ENCODE measurements at regions not wholly inside any gene's neighbourhood (a gene's known extent, or its start where the extent isn't known, plus 50 kb on each side); places are given as distances from the start of the nearest gene placed in this dataset.

DNA sequence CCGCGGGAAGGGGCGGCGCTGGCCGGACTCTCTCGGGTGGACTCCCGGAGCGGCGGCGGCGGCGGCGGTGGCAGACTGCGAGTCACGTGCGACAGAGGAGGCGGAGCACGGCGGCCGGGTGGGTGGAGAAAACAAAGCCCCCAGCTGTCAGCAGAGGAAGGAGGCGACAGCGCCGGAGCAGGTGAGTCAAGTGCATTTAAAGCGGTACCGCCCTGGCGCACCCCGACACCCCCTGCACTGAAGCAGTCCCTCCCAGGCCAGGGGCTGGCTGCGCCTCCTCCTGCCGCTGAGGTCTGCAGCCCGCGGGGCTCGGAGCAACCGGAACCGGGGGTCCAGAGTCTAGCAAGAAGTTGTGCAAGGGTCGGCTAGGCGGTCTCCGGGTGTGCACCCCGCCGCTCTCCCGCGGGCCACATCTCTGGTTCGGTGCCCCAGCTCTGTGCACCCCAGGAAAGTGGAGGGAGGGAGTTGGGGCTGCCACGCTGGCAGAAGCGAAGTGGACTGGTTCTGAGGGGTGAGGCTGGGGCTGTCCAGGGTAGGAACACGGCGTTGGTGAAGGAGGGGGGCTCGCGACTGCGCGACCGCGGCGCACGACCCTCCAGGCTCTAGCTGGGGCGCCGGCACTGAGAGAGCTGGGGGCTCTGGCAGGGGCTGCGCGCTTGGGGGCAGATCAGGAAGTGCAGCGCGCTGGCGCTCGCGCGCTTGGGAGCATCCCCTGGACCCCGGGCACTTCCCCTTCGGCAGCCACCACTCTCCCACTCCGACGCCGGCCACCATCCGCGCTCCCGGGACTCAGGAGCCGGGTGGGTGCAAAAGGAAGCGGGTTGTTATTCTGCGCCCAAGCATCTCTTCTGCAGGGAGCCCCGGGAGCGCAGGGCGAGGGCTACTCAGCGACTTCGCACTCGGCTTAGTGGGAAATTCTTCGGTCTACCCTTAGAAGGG is 64.0 kb upstream of the MAPRE2 start:
- peak; percentile 49 to 87 (median 75) for DNase-seq
- ChIA-PET CTCF (interaction anchor here (1.0 to 1.3 kb wide), 2 partner anchors 64 to 378 kb away, joined by 3 read pairs; partner anchors contain the start of gene MAPRE2), POLR2A (interaction anchor here (0.9 to 2.2 kb wide), 4 partner anchors 52 to 263 kb away, joined by 3 to 7 read pairs (median 4); partner anchors contain the start of genes MAPRE2 and ZNF397)
- H3K4me3 Mint-ChIP-seq: peak overlapping the region; percentile 95
- peaks cover 18% of the 10 kb centered on the region for H3K4me1 Mint-ChIP-seq (ENCODE audit: low read depth)
- Histone ChIP-seq H3K36me3 (ENCODE audit: insufficient read depth, low read length) (no peaks in the 10 kb centered on the region), H3K27me3 (ENCODE audit: control insufficient read depth in 1 of 2, insufficient read depth in 2 of 2, low read length in 2 of 2) (peaks cover 0 to 5% of the 10 kb centered on the region in 2 experiments), H3K4me1 (ENCODE audit: insufficient read depth, low read length) (peaks cover 35% of the 10 kb centered on the region), H3K27ac (ENCODE audit: low read depth in 1 of 2, low read length in 2 of 2) (no peak overlapping the region), H3K4me3 (ENCODE audit: low read length) (peak overlapping the region; percentile 97), H3K9me3 (ENCODE audit: control insufficient read depth in 1 of 2, insufficient read depth in 1 of 2, low read length in 2 of 2) (peaks cover 0 to 4% of the 10 kb centered on the region in 2 experiments)
- no peaks in the 10 kb centered on the region for H3K36me3 Mint-ChIP-seq (ENCODE audit: low read depth)
- no peaks in the 10 kb centered on the region for H3K9me3 Mint-ChIP-seq
- peaks cover 9% of the 10 kb centered on the region for H3K27me3 Mint-ChIP-seq
- H3K27ac Mint-ChIP-seq: peak overlapping the region; percentile 39
- TF ChIP-seq, protein P1, sequence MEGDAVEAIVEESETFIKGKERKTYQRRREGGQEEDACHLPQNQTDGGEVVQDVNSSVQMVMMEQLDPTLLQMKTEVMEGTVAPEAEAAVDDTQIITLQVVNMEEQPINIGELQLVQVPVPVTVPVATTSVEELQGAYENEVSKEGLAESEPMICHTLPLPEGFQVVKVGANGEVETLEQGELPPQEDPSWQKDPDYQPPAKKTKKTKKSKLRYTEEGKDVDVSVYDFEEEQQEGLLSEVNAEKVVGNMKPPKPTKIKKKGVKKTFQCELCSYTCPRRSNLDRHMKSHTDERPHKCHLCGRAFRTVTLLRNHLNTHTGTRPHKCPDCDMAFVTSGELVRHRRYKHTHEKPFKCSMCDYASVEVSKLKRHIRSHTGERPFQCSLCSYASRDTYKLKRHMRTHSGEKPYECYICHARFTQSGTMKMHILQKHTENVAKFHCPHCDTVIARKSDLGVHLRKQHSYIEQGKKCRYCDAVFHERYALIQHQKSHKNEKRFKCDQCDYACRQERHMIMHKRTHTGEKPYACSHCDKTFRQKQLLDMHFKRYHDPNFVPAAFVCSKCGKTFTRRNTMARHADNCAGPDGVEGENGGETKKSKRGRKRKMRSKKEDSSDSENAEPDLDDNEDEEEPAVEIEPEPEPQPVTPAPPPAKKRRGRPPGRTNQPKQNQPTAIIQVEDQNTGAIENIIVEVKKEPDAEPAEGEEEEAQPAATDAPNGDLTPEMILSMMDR (IDR thresholded peaks at IDR 0.05): no peak
- peak; percentile 74 for ATAC-seq (ENCODE audit: poor library complexity)
- intact Hi-C loops (cut with DNase I, micrococcal nuclease): loop anchor here in 1 of 2 experiments (10.0 kb wide), 1 partner anchor 1148 kb away; the partner anchor contains the start of genes ELP2 and SLC39A6

DNA sequence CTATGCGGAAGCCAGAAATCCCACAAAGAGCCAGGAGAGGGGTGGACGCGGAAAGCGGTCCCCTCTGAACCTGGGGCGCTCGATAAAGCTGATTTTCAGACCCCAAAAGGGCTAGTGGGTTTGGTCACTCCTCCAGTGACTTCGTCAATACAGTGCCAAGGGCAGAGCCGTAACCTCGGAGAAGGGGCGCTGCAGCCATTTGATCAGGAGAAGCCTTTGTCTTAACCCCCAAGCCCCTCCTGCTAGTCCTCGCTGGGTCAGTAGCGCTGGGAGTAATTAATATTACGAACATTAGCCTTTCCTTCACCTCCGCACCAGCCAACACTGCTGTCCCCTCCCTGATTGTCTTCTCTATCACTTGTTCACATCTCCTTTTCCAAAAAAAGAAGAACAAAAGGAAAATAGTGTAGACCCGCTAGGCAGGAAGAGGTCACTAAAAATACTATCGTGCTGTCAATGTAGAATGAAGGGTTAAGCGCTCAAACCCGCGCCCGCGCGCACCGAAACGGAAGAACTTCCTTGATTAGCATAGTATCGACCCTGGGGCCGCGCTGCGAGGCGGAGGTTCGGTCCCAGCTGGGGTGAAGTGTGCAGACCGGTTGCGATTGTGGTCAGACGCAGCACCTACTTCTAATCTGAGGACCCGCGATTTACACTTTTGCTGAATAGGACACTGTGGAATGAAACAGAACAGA is 63.2 kb upstream of the MAPRE2 start:
- intact Hi-C loops (cut with DNase I, micrococcal nuclease): loop anchor here in 1 of 2 experiments (10.0 kb wide), 1 partner anchor 1147 kb away; the partner anchor contains the start of genes ELP2 and SLC39A6
- Mint-ChIP-seq H3K4me3 (peak overlapping the region; percentile 95), H3K27me3 (peaks cover 9% of the 10 kb centered on the region), H3K9me3 (no peaks in the 10 kb centered on the region), H3K27ac (peak overlapping the region; percentile 39), H3K4me1 (ENCODE audit: low read depth) (peaks cover 18% of the 10 kb centered on the region), H3K36me3 (ENCODE audit: low read depth) (no peaks in the 10 kb centered on the region)
- Histone ChIP-seq H3K4me3 (ENCODE audit: low read length) (peak overlapping the region; percentile 97), H3K36me3 (ENCODE audit: insufficient read depth, low read length) (no peaks in the 10 kb centered on the region), H3K27me3 (ENCODE audit: control insufficient read depth in 1 of 2, insufficient read depth in 2 of 2, low read length in 2 of 2) (peaks cover 0 to 5% of the 10 kb centered on the region in 2 experiments), H3K27ac (ENCODE audit: low read depth in 1 of 2, low read length in 2 of 2) (no peak overlapping the region), H3K4me1 (ENCODE audit: insufficient read depth, low read length) (peaks cover 35% of the 10 kb centered on the region), H3K9me3 (ENCODE audit: control insufficient read depth in 1 of 2, insufficient read depth in 1 of 2, low read length in 2 of 2) (peaks cover 0 to 4% of the 10 kb centered on the region in 2 experiments)
- ChIA-PET CTCF (interaction anchor here (1.3 kb wide), 1 partner anchor 63 kb away, joined by 3 read pairs; the partner anchor contains the start of gene MAPRE2), POLR2A (interaction anchor here (1.2 to 2.2 kb wide), 4 partner anchors 52 to 262 kb away, joined by 4 to 12 read pairs (median 8); partner anchors contain the start of genes MAPRE2 and ZNF397)
- peak in 13 of 14 experiments; percentile 4 to 67 (median 34) for DNase-seq
- TF ChIP-seq, protein P1 (IDR thresholded peaks at IDR 0.05): no peak
- ATAC-seq (ENCODE audit: poor library complexity): no peak

GRCh38 chr18:34978533-34978893 is 62.7 kb upstream of the MAPRE2 start:
- H3K36me3 ChIP-seq (ENCODE audit: insufficient read depth, low read length): no peaks in the 10 kb centered on the region
- H3K4me3 ChIP-seq (ENCODE audit: low read length): peak overlapping the region; percentile 97
- peak overlapping the region; percentile 39 for H3K27ac Mint-ChIP-seq
- peaks cover 18% of the 10 kb centered on the region for H3K4me1 Mint-ChIP-seq (ENCODE audit: low read depth)
- intact Hi-C loops (cut with DNase I, micrococcal nuclease): loop anchor here in 1 of 2 experiments (10.0 kb wide), 1 partner anchor 1146 kb away; the partner anchor contains the start of genes ELP2 and SLC39A6
- peaks cover 0 to 4% of the 10 kb centered on the region in 2 experiments for H3K9me3 ChIP-seq (ENCODE audit: control insufficient read depth in 1 of 2, insufficient read depth in 1 of 2, low read length in 2 of 2)
- CTCF ChIA-PET: no interaction called here
- peaks cover 5% of the 10 kb centered on the region for H3K27me3 Mint-ChIP-seq
- POLR2A ChIA-PET: interaction anchor here (0.6 to 2.2 kb wide), 3 partner anchors 51 to 519 kb away, joined by 3 to 12 read pairs (median 10); partner anchors contain the start of genes INO80C and MAPRE2
- no peaks in the 10 kb centered on the region for H3K36me3 Mint-ChIP-seq (ENCODE audit: low read depth)
- H3K4me3 Mint-ChIP-seq: peak overlapping the region; percentile 95
- TF ChIP-seq, protein P1 (IDR thresholded peaks at IDR 0.05): no peak
- no peak overlapping the region for H3K27ac ChIP-seq (ENCODE audit: low read depth in 1 of 2, low read length in 2 of 2)
- no peaks in the 10 kb centered on the region for H3K9me3 Mint-ChIP-seq
- DNase-seq (peak in 1 of 14 experiments; percentile 18), ATAC-seq (ENCODE audit: poor library complexity) (no peak)
- peaks cover 35% of the 10 kb centered on the region for H3K4me1 ChIP-seq (ENCODE audit: insufficient read depth, low read length)
- H3K27me3 ChIP-seq (ENCODE audit: control insufficient read depth in 1 of 2, insufficient read depth in 2 of 2, low read length in 2 of 2): peaks cover 0 to 5% of the 10 kb centered on the region in 2 experiments

Measured in CD4-positive, alpha-beta T cell (primary cell).